ACHN (cell line): ENCODE measurements at regions not wholly inside any gene's neighbourhood (a gene's known extent, or its start where the extent isn't known, plus 50 kb on each side); places are given as distances from the start of the nearest gene placed in this dataset.
"Not testable (repeated sequence)": the region's sequence is repeated elsewhere in the genome, so short reads cannot be mapped to it uniquely, and the experiment has no call there.

Experiments
- DNase-seq: peaks from one replicate; pipeline ENCODE4 v3.0.0-alpha.2; 2015
- in situ Hi-C: cut with HindIII; loops from 2 replicates; pipeline ENCODE4 v1.10.0; 2017; ENCODE audit warnings: low sequenced_read_pairs, low pct_ligation_motif_present, low pct_unique_long_range_greater_than_20kb

DNA sequence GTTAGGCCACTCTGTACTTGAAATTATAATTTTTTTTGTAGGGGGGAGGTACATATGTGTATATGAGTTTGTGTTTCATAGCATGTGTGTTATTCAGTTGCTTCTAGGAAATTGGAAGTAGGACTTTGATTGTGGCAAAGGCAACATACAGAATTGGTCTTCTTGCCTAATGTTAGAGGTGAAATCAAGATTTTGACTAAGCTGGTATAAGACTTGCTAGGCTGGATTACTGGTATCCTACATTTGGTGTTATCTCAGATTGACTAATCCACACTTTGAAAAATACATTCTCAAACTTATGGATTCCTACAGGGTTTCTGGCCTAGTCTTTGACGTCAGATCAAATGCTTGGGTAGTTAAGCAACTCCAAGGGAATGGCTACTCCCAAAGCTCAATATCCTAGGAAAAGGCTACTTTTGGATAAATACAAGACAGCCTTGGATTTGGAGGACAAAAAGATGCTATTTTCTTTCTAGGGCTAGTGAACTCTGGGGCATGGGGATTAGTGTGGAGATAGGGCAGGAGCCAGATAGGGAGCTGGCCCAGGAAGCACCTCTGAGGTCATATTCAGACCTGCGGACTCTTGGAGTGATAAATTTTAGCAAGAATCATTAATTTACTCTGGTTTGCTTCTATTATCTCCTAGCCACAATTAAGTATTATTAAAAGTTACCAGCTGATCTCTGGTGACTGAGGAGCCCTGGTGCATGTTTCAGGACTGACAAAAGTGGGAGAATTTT lies 144.0 kb upstream of the RPS23 start:
- in situ Hi-C loops, result no loop called here
- no peak for DNase-seq

DNA sequence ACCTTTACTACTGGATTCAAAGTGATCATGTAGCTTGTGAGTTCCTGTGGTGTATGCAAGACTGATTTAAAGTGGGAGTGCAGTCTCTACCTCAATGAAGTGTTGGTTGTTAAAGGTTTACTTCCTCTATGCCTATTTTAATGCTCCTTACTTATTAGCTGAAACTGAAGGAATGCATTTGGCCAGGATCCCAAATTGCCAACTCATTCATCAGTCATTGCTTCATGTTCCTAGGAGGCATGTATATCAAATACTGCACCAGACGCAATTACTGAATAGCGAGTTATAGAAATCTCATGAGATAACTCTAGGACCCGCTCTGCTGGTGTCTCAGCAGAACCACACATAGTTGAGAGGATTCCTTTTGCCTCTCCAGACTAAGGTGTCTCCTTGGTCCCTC lies 143.0 kb upstream of the RPS23 start:
- in situ Hi-C loops, result no loop called here
- DNase-seq, result peak; percentile 37

DNA sequence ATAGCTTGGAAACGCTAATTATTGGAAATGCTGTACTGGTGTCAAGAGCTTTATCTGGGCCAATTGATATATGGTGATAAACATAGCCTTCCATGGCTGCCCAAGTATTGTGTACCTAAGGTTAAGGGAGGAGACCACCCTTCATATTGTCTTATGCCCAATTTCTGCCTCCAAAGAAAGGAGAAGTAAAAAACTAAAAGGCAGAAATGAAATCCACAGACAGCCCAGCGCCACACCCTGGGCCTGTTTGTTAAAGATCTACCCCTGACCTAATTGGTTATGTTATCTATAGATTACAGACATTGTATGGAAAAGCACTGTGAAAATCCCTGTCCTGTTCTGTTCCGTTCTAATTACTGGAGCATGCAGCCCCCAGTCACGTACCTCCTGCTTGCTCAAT lies 142.4 kb upstream of the RPS23 start:
- DNase-seq, in situ Hi-C loops: not testable (repeated sequence)

DNA sequence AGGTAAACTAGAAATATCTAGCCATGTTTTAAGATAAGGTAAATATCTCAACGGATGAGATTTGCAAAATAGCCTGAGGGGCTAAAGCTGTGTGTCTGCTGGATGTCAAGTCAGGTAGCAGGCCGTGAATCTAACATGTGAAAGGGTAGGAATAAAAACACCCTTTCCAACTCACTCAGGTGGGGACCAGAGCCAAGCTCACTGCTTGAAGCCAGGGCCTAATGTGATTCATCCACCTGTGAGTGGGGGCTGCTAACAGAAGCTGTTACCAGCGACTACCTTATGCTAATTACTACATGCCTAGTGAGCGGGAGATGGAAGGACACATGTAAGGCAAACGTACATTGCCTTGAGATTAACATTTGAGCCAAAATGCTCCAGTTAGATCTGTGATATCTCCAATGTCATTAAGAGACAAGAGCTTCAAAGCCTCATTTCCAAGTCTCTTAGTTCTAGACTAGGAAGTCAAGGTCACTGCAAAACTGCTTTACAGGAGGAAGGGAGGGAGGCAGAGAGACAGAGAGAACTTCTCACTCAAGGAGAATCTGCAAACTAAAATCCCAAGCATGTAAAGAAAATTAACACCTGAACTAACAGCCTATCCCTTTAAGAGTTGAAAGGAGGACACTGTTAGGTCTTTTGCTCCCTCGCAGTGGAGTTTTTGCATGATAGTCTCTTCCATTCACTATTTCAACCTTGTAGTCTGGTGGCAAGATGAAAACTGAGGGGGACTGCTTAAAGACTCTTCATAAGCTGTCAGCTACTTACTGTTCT lies 141.6 kb upstream of the RPS23 start:
- in situ Hi-C loops, result no loop called here
- no peak for DNase-seq

DNA sequence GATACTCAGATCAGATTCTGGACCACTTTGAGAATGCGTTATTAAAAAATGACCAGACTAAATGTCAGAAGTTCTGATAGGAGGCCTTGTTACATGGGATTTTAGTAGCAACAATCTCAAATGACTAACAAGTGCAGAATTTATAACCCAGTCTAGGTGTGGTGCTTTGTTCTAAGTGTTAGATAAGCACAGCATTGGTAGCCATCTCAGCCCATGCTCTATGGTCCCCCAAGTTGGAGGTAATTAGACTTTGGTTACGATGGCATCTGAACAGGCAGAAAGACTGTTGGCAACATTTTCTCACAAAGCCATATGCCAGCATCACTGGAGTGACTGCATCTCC lies 140.4 kb upstream of the RPS23 start:
- DNase-seq, result no peak
- in situ Hi-C loops, result no loop called here

DNA sequence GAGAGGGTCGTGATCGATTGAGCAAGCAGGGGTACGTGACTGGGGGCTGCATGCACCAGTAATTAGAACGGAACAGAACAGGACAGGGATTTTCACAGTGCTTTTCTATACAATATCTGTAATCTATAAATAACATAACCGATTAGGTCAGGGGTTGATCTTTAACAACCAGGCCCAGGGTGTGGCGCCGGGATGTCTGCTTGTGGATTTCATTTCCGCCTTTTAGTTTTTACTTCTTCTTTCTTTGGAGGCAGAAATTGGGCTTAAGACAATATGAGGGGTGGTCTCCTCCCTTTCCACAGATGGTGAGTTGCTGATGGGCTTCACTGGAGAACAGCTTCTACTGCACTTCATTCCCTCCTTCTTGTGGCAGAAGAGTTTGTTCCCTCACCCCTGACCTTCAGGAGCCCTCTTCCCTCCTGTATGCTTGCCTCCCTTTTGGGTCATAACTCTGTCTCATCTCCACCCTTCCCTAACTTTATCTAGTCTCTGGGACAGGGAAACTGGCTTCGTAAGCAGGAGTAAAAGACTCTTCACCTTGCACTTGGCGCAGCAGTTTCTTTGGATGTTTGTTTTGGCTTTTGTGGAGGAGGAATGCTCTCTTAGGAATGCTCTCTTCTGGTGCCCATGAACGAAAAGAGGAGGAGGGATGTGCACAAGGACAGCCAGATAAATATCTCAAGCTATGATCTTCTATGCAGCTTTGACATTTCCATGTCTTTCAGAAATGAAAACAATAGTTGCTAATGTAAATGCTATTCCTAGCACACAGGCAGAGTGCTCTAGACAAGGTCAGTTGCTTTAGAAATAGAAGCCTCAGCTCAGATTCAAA lies 139.8 kb upstream of the RPS23 start:
- in situ Hi-C loops, result no loop called here
- DNase-seq, result no peak

DNA sequence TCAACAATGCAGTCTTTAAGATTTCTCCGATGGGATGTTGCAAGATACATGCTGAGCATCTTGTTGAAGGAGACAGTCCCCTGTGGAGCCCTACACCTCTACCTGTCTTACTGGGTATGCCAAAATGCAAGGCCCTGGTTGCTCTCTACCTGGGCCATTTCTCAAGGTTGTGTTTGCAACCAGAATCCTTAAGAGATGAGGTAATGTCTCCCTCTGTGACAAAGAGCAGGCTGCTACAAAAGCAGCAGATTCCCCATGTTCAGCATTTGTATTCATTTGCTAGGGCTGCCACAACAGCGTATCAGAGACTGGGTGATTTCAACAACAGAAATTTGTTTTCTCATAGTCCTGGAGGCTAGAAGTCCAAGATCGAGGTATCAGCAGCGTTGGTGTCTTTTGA lies 138.4 kb upstream of the RPS23 start:
- DNase-seq, result no peak
- in situ Hi-C loops, result no loop called here

DNA sequence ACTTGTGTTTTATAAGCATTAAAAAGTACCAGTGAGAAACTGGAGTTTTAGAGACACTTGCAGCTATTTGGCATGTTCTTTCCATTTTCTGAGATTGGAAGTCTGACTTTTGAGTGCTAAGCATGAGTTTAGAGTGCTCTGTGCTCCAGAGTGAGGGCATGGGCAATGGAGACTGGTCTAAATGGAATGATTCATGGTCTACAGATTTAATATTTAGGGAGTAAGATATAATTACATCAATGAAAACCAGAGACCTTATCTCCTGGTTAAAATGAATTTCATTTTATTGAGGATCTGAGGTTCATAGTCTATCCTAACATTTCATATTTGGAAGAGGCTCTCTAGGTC lies 135.9 kb upstream of the RPS23 start:
- in situ Hi-C loops, result no loop called here
- no peak for DNase-seq

DNA sequence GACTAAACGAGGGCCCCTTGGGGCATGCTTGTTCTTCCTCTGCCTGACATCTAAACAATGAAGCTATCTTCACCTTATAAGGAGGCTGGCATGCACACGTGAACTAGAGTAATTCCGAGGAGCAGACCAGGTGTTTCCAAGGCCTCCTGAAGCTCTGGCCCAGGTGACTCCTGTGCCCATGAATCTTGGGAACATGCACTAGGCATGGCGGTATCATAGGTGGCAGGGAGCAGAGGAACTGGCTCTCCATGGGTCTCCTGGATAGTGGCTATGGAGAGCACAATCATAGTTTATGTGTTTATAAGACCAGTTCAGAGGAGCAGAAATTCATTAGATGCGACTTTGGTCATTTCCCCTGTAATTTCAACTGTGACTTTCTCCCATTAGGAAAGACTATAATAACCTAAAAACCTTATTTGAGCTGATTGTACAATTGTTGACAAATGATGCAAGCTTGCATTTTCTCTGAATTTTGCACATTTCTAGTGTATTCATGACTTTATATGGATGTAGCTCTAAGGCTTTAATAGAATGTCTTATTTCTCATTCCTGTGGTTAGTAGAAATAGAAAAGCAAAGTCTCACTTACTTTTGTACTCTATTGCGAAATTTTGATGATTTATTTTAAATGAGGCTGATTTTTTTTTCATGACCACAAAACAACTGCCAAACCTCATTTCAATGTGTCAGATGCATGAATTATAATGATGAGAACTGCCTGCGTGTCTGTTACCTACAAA lies 135.3 kb upstream of the RPS23 start:
- no peak for DNase-seq
- in situ Hi-C loops, result no loop called here

DNA sequence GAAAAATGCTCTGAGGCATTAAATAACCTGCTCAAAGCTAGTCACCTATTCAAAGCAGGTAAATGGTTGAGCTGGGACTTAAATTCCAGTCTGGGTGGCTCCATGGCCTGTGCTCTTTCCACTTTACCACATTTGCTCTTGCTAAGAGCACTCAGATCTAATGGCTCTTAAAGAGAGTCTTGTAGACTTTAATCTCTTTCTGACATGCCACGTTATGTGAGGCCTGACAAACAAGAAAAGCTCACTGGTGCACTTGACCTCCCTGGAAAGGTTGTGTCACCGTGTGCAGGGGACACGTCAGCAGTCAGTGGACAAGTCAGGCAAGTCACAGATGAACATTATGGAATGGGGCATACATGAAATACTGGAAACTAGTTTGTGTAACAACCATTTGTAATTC lies 129.9 kb upstream of the RPS23 start:
- DNase-seq, result no peak
- in situ Hi-C loops, result no loop called here

DNA sequence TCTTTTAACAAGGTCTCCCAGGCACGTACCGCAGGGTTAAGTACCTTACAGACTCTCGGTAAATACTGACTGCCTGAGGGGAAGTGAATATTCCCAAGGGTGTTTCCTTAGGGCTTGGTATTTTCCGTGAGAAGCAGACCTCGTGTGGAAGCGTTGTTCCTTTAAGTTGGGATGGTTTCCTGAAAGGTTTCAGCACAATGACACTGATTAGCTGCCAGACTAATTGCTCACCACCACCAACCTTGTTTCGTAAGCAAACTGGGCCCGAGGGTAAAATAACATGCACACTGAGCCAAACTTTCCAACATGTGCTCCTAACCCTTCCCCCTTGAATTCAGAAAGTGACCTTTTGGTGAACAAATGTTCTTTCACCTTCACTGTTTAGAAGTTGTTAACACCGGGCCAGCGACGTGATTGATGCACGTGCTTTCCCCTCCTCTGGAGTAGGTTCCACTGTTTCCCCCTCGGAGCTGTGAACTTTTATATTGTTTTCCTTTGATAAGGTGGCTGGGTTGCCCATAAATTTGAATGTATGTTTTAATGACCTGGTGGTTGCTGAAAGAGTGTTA lies 128.1 kb upstream of the RPS23 start:
- DNase-seq, result no peak
- in situ Hi-C loops, result no loop called here

DNA sequence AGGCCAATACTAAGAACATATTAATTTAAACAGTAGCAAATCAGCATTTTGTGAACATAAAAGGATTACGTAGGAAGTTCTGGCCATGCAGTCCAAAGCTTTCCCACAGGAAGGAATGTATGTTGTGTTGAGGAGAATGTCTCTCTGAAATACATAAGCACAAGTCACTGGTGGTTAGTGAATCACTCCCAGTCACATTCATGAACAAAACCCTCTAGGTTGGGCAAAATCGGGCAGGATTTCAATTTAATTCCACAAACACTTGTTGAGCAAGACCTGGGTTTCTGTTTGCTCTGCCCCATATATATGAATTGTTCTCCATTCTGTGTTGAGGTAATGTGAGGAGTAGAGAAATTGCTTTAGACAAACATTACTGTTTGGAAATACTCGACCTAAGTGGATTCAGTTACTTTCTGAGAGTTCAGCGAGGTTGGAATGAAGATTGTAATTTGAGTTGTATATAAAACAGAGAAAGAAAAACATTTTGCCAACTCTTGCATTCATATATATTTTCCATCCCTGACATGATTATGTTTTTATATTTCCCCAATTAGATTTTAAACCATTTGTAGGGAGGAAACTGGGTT lies 127.6 kb upstream of the RPS23 start:
- peak; percentile 45 for DNase-seq
- in situ Hi-C loops, result no loop called here

DNA sequence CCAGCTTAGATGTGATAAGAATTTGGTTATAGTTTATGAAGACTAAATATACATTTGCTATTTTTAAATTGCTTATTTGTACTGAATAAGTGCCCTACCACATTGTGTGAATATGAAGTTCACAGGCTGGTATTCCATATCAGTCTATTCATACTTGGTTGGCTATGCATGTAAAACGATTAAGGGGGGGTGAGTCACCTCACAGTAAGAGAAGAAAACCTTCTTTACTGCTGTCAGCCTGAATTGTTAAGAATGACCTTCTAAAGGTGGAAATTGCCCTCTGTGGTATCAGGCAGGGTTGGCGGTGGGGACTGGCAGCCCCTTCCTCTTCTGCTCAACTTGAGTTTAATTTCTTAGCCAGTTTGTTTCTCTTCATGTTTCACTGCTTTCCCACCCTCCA lies 127.0 kb upstream of the RPS23 start:
- in situ Hi-C loops, result no loop called here
- peak; percentile 62 for DNase-seq

DNA sequence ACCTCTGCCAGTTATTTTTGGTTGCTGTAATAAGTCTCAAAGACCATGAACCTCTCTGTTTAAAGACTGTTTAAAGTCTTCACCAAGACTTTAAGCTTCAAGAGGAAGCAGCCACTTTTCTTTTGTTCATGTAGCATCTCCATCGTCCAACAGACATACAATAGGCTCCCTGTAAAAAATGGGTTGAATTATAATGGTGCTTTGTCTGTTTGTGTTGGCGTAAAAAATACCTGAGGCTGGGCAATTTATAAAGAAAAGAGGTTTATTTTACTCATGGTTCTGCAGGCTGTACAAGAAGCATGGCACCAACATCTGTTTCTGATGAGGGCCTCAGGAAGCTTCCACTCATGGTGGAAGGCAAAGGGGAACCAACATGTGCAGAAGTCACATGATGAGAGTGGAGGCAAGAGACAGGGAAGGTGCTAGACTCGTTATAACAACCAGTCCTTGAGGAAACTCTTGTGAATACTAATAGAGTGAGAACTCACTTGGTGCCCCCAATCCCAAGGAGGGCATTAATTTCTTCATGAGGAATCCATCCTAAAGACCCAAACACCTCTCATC lies 126.3 kb upstream of the RPS23 start:
- in situ Hi-C loops, result no loop called here

DNA sequence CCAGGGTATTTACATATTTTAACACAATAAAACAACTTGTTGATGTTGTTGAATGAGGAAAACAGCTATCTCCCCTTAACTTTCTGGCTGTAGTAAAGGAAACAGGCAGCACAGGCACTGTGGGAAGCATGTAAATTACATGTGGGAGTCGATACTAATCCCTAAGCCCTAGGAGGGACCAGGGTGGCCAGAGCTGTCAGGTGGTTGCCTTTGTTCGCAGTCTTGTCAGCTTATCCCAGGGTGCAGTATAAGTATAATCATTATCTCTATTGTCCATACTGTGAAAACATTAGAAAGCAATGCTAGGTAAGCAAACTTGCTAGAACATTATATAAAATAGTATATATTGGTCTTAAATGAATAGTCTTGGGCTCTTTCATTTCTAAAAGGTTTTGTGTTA lies 125.6 kb upstream of the RPS23 start:
- in situ Hi-C loops, result no loop called here
- DNase-seq, result no peak

More for the DNA sequence above, 126.3 kb upstream of the RPS23 start:
- DNase-seq, result no peak

DNA sequence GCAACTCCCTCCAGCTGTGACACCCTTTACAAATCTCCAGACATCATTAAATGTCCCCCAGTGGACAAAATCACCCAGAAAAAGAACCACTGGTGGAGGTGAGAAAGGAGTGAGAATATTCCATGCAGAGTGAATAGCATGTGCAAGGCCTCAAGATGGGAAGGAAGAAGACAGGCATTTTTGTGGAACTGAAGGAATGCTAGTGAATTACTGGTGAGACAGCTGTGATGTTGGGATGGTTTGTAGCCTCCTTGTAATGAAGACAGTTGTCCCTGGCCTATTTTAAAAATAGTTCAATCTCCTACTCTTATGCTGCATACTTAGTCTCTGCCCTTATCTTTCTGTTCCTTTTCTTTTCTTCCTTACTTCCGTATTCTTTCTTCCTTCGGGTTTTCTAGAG lies 124.9 kb upstream of the RPS23 start:
- in situ Hi-C loops, result no loop called here

DNA sequence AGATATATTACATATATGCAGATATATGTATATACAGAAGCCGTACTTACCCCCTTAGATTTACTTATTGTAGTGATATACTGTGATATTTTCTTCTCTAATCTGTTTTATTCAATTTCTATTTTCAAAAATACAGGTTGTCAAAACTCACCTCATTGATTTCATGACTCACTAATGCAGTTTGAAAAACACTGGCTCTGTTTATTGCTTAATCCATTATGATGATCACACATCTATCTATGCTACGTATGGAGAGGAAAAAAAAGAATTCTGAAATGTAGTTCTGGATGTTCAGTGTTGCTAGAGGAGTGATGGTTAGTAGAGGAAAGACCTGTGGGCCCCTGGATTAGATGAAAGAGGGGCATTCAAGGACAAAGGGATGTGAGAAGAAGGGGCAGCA lies 121.0 kb upstream of the RPS23 start:
- in situ Hi-C loops, result no loop called here

More for the DNA sequence above, 124.9 kb upstream of the RPS23 start:
- DNase-seq, result no peak

DNA sequence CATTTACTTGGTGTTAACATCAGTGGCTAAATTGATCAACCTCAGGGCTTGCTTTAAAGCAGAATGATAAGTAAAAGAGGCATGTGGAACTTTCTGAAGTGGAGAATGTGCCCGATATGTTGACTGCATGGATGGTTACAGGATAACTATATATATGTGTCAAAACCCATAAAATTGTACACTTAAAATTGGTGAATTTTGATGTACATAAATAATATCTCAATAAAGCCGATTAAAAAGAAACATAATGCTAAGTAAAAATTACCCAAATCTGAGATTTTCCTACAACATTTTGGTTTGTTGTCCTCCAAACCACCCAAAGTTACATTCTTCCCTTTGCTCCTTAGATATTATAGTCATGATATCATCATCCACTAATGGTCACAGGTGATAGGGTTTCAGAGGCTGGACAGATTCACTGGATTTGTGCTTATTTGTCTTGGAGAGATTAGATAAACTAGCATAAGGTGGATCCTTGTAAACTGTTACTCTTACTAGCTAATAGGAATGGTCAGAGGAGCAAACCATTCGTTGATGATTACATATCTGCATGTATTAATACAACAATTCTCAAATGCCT lies 119.7 kb upstream of the RPS23 start:
- in situ Hi-C loops, result no loop called here
- no peak for DNase-seq

More for the DNA sequence above, 121.0 kb upstream of the RPS23 start:
- DNase-seq, result no peak
